HepG2 (cell line): ENCODE measurements at regions not wholly inside any gene's neighbourhood (a gene's known extent, or its start where the extent isn't known, plus 50 kb on each side); places are given as distances from the start of the nearest gene placed in this dataset.

Source experiments
- ATF1 ChIP-seq: IDR thresholded peaks from 2 replicates; pipeline ENCODE4 v1.6.1; 2016; ENCODE audit warnings: mild to moderate bottlenecking, control low read depth
- CEBPZ ChIP-seq: IDR thresholded peaks from 2 replicates; pipeline ENCODE4 v1.6.1; 2012; ENCODE audit warnings: low read length, improper control_type of control experiment
- FUBP1 ChIP-seq: sonication (generic); formaldehyde crosslinking; IDR thresholded peaks from 2 replicates; pipeline ENCODE4 v1.5.1; 2020; ENCODE audit warnings: missing genetic modification reagents, mild to moderate bottlenecking, borderline replicate concordance
- GFI1 ChIP-seq: sonication (generic); formaldehyde crosslinking; IDR thresholded peaks from 2 replicates; pipeline ENCODE4 v1.5.0; 2020; ENCODE audit warnings: missing genetic modification reagents, mild to moderate bottlenecking, borderline replicate concordance
- GMEB1 ChIP-seq: sonication (generic); formaldehyde crosslinking; IDR thresholded peaks from 2 replicates; pipeline ENCODE4 v1.5.1; 2020; ENCODE audit warnings: missing genetic modification reagents, mild to moderate bottlenecking, borderline replicate concordance
- IRF1 ChIP-seq: sonication (generic); formaldehyde crosslinking; IDR thresholded peaks from 2 replicates; pipeline ENCODE4 v1.4.0; 2020; ENCODE audit warnings: low read depth, mild to moderate bottlenecking, missing genetic modification reagents
- MYNN ChIP-seq: sonication (generic); formaldehyde crosslinking; IDR thresholded peaks from 2 replicates; pipeline ENCODE4 v1.4.0; 2020; ENCODE audit warnings: mild to moderate bottlenecking, low read depth, missing genetic modification reagents
- TEAD2 ChIP-seq: sonication (generic); formaldehyde crosslinking; IDR thresholded peaks from 2 replicates; pipeline ENCODE4 v1.9.0; 2021; ENCODE audit warnings: missing genetic modification reagents
- TOE1 ChIP-seq: sonication (generic); formaldehyde crosslinking; IDR thresholded peaks from 2 replicates; pipeline ENCODE4 v1.4.0; 2020; ENCODE audit warnings: mild to moderate bottlenecking, missing genetic modification reagents
- TOPORS ChIP-seq: sonication (generic); formaldehyde crosslinking; IDR thresholded peaks from 2 replicates; pipeline ENCODE4 v1.8.0; 2023; ENCODE audit warnings: mild to moderate bottlenecking, missing genetic modification reagents
- ZBTB2 ChIP-seq: sonication (generic); formaldehyde crosslinking; IDR thresholded peaks from 2 replicates; pipeline ENCODE4 v1.8.0; 2022; ENCODE audit warnings: low read depth, missing genetic modification reagents
- ZFX ChIP-seq: sonication (generic); formaldehyde crosslinking; IDR thresholded peaks from 2 replicates; pipeline ENCODE4 v1.4.0; 2020; ENCODE audit warnings: mild to moderate bottlenecking, low read depth, missing genetic modification reagents, moderate library complexity
- ZFY ChIP-seq: sonication (generic); formaldehyde crosslinking; IDR thresholded peaks from 2 replicates; pipeline ENCODE4 v1.4.0; 2020; ENCODE audit warnings: missing genetic modification reagents
- ZNF235 ChIP-seq: sonication (generic); formaldehyde crosslinking; IDR thresholded peaks from 2 replicates; pipeline ENCODE4 v1.8.1; 2023; ENCODE audit warnings: mild to moderate bottlenecking, missing genetic modification reagents, borderline replicate concordance
- ZNF251 ChIP-seq: sonication (generic); formaldehyde crosslinking; IDR thresholded peaks from 2 replicates; pipeline ENCODE4 v1.9.0; 2021; ENCODE audit warnings: mild to moderate bottlenecking, missing genetic modification reagents
- ZNF317 ChIP-seq: sonication (generic); formaldehyde crosslinking; IDR thresholded peaks from 2 replicates; pipeline ENCODE4 v1.5.0; 2020; ENCODE audit warnings: mild to moderate bottlenecking, missing genetic modification reagents
- ZNF354B ChIP-seq: sonication (generic); formaldehyde crosslinking; IDR thresholded peaks from 2 replicates; pipeline ENCODE4 v1.8.0; 2022; ENCODE audit warnings: mild to moderate bottlenecking, missing genetic modification reagents
- ZSCAN31 ChIP-seq: sonication (generic); formaldehyde crosslinking; IDR thresholded peaks from 2 replicates; pipeline ENCODE4 v1.5.0; 2020; ENCODE audit warnings: low read depth, mild to moderate bottlenecking, missing genetic modification reagents
- TF ChIP-seq, protein P1 (sequence below): sonication (generic); formaldehyde crosslinking; IDR thresholded peaks from 2 replicates; pipeline ENCODE4 v1.8.0; 2023; ENCODE audit warnings: mild to moderate bottlenecking, missing genetic modification reagents

GRCh38 chr2:31693882-31694281, 113.1 kb upstream of the SRD5A2 start (continued):
- TF ChIP-seq FUBP1 (CRISPR knock-in tag), result no peak
- no peak for TF ChIP-seq MYNN (CRISPR knock-in tag)
- no peak for TF ChIP-seq ZFY (CRISPR knock-in tag)
- TF ChIP-seq ZBTB2, result no peak
- no peak for TF ChIP-seq GMEB1 (CRISPR knock-in tag)
- TF ChIP-seq ZNF251 (CRISPR knock-in tag), result no peak
- no peak for TF ChIP-seq ZNF235 (CRISPR knock-in tag)
- no peak for TF ChIP-seq IRF1
- TF ChIP-seq CEBPZ, result peak; percentile 43; the same call in 1 of the 2 replicates
- no peak for TF ChIP-seq GFI1 (CRISPR knock-in tag)
- TF ChIP-seq TOE1, result no peak
- TF ChIP-seq, protein P1, sequence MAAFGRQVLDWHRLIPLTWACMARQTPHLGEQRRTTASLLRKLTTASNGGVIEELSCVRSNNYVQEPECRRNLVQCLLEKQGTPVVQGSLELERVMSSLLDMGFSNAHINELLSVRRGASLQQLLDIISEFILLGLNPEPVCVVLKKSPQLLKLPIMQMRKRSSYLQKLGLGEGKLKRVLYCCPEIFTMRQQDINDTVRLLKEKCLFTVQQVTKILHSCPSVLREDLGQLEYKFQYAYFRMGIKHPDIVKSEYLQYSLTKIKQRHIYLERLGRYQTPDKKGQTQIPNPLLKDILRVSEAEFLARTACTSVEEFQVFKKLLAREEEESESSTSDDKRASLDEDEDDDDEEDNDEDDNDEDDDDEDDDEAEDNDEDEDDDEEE (CRISPR knock-in tag), result no peak
- no peak for TF ChIP-seq ATF1 (CRISPR knock-in tag)
- no peak for TF ChIP-seq ZNF354B (CRISPR knock-in tag)
- TF ChIP-seq ZNF317 (CRISPR knock-in tag), result no peak
- TF ChIP-seq TOPORS (CRISPR knock-in tag), result peak; percentile 70; the same call in 1 of the 2 replicates
- TF ChIP-seq TEAD2 (CRISPR knock-in tag), result no peak
- TF ChIP-seq ZFX (CRISPR knock-in tag), result no peak
- TF ChIP-seq ZSCAN31 (CRISPR knock-in tag), result no peak
